GM08714 (cell line): ENCODE measurements at regions not wholly inside any gene's neighbourhood (a gene's known extent, or its start where the extent isn't known, plus 50 kb on each side); places are given as distances from the start of the nearest gene placed in this dataset.

Experiments
- H3K4me3 ChIP-seq: fragments of 200-500 bp; sonication (Bioruptor generic); 2 replicates; pipeline ENCODE4 v1.5.1; 2014; ENCODE audit warnings: mild to moderate bottlenecking, low read length, inconsistent platforms
- ZNF274 ChIP-seq: IDR thresholded peaks from 2 replicates; pipeline ENCODE4 v1.6.1; 2012; ENCODE audit warnings: mild to moderate bottlenecking, low read depth, low read length

GRCh38 chr12:98422812-98423211 is 92.6 kb upstream of the TMPO start:
- no peak overlapping the region for H3K4me3 ChIP-seq
- TF ChIP-seq ZNF274: no peak

DNA sequence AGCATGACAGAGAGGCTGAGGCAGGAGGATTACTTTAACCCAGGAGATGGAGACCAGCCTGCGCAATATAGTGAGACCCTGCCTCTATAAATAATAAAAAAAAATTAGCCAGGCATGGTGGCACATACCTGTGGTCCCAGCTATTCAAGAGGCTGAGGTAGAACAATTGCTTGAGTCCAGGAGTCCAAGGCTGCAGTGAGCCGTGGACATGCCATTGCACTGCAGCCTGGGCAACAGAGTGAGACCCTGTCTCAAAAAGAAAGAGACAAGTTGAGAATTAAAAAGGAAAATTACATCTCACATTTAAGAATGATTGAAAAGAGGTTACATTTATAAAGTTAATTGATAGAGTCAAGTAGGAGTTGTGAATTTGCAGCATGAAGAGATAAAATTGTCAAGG is 91.4 kb upstream of the TMPO start:
- no peak overlapping the region for H3K4me3 ChIP-seq
- no peak for TF ChIP-seq ZNF274

GRCh38 chr12:98424726-98425401 is 90.5 kb upstream of the TMPO start:
- TF ChIP-seq ZNF274: no peak
- H3K4me3 ChIP-seq: no peak overlapping the region

DNA sequence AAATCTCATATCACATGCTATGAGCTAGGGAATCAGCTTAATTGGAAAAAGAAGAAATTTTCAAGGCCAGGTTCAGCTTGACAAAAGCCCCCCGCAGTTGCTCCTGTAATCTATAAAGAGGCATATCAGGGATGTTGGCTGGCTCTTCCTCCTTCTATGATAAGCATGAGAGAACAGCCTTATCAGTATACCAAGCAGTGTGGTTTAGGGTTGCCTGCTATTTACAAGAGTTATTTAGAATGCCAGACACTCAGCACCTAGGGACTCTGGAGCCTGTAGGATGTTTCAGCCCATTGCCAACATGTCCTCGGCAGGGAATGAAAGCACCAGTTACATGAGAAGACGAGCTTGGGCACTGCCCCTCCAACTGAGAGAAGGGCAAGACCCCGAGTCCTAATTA is 89.5 kb upstream of the TMPO start:
- no peak overlapping the region for H3K4me3 ChIP-seq
- TF ChIP-seq ZNF274: no peak

GRCh38 chr12:98431089-98431488 is 84.3 kb upstream of the TMPO start:
- H3K4me3 ChIP-seq: no peak overlapping the region
- TF ChIP-seq ZNF274: no peak

- H3K4me3 ChIP-seq: no peak overlapping the region
- TF ChIP-seq ZNF274: no peak
These were observed 78.2 kb upstream of the TMPO start for GRCh38 chr12:98437166-98437565.

DNA sequence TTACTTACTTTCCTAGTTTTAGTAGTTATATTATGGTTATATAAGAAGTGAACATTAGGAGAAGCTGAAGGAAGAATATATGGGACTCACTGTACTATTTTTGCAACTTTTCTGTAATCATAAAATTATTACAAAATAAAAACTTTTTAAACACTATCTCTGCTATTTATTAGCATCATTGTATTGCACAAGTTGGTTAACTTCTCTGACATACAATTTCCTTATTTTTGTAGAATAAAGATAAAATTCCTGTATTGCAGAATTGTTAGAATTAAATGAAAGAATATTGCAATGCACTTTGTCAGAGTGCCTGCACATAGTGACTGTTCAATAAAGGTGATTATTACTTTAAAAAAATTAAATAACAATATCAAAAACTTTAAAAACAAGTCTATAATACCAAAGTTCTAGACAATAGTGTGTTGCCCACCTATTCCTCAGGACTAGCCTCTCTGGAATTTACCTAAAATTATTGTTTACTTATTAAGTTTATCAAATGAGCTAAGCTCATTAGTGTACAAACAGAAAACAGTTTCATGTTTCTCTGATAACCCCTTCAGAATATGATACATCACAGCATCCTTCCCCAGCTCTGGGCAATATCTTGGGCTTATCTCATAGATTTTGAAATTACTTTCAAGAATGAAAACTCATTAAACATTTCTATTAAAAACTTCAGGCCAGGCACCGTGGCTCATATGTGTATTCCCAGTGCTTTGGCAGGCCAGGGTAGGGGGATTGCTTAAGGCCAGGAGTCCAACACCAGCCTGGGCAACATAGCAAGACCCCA is 77.4 kb upstream of the TMPO start:
- no peak overlapping the region for H3K4me3 ChIP-seq
- TF ChIP-seq ZNF274: no peak

- no peak overlapping the region for H3K4me3 ChIP-seq
- no peak for TF ChIP-seq ZNF274
These were observed 76.6 kb upstream of the TMPO start for GRCh38 chr12:98438656-98439230.

DNA sequence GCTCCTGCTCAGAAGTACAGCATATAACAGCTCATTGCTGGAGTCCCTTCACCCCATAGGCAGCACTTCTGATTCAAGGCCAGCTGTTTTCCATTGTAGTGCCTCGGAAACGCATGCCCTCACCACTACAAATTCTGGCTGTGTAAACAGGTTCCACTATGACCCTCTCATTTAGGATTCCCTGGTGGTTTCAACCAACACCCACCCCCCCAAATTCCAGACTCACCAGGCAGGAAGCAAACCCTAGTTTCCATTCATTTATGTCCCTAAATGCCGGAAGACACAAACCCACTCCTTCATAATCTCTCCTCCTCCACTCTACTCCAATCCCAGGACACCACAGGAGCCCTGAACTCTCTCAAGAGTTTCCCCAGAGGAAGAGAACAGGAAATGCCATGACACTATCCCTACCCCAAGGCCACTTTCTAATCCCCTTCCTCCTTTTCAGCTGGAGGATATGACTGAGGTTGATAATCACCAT is 75.9 kb upstream of the TMPO start:
- TF ChIP-seq ZNF274: no peak
- H3K4me3 ChIP-seq: no peak overlapping the region

DNA sequence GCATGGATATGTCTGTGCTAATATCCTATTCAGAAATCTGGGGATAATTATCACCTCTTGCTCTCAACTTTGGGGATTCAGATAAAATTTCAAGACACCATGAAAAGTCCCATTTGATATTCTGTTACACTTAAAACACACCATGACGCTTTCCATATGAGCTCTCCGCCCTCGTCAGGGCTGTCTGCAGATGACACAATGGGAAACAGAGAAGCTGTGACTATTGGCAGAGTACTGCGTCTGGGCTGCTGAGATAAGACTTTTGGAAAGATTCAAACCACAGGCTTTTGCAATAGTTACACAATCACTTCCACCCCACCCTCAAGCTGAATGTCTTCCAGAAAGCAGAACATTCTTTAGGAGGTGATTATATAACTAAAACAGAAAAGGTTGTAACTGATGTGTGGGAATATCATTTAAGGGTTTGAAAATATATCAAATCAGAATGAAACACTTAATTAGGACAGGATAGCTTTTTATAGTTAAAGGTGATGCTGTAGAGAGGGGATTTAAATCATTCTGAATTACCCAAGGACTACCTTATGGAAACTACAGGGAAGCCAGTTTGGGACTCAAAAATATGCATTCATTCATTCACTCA is 75.3 kb upstream of the TMPO start:
- TF ChIP-seq ZNF274: no peak
- H3K4me3 ChIP-seq: no peak overlapping the region

DNA sequence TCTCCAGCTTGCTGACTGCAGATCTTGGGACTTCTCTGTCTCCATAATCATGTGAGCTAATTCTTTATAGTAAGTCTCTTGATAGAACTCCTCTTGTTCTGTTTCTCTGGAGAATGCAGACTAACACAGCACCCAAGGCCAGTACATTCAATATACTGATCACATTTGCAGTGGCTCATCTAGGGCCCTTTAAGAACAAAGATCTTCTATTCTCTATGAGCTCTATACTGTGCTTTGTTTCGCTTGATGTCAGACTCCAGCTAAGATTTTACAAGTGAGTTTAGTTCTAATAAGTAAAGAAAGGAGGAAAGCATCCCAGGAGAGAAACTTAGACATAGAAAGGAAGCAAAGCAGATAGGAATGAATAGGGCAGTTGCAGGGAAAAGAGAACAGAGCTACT is 69.3 kb upstream of the TMPO start:
- no peak overlapping the region for H3K4me3 ChIP-seq
- no peak for TF ChIP-seq ZNF274

GRCh38 chr12:98446682-98447081 is 68.7 kb upstream of the TMPO start:
- H3K4me3 ChIP-seq: no peak overlapping the region

DNA sequence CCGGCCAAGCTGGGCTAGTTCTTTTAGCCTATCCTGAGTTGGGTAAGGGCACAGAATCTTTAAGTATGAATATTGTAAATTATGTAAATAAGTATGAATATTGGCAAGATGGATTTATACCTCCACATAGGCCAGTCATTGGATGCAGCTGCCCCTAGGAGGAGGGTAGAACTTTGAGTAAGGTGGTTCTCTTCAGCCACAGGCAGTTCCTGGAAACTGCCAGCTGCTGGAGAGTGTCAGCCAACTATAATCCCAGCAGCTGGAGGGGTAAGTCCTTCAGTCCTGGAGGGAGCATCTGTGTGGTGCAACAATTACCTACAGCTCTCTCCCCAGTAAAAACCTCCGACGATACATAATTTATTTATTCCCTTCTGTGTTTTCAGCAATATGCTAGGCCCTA is 65.8 kb upstream of the TMPO start:
- no peak for TF ChIP-seq ZNF274
- H3K4me3 ChIP-seq: no peak overlapping the region

More at GRCh38 chr12:98446682-98447081, 68.7 kb upstream of the TMPO start:
- TF ChIP-seq ZNF274: no peak

- H3K4me3 ChIP-seq: no peak overlapping the region
- no peak for TF ChIP-seq ZNF274
These were observed 62.3 kb upstream of the TMPO start for GRCh38 chr12:98453070-98453469.
